ENCODE measurements at regions not wholly inside any gene's neighbourhood (a gene's known extent, or its start where the extent isn't known, plus 50 kb on each side); places are given as distances from the start of the nearest gene placed in this dataset.

DNA sequence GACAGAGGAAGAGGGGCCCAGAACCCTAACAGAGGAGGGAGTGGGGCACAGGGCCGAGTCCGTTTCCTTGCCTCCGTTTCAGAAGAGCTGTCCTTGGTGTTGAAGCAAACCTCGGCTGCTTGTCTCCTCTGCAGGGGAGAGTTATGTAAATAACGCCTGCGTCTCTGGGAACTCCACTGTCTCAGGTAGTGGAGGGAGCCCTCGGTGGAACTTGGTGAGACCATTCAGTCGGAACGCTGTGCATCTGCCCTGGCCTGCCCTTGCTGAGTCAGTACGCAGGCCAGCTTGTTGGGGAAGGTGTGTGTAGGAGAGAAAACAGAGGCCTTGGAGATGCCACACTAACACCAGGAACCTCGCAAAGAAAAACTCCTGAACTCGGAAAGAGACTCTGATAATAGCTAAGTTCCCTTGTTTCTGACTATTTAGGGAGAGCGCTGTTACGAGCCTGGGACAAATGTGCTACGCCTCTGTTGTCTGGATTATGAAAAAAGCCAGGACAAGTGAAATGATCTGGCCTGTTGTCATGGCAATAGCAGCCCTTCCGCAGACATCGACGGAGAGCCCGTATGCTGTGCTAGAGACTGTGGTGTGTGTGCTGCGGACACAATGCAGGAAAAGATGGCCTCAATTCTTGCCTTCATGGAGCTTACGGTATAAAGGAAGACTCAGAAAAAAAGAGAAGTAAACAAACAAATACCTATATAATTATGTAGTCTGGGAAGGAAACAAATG, 94.6 kb upstream of the AKT3 start:
- DNase-seq (ENCODE audit: low read depth in 2 of 2), result peak; percentile 14 to 50

DNA sequence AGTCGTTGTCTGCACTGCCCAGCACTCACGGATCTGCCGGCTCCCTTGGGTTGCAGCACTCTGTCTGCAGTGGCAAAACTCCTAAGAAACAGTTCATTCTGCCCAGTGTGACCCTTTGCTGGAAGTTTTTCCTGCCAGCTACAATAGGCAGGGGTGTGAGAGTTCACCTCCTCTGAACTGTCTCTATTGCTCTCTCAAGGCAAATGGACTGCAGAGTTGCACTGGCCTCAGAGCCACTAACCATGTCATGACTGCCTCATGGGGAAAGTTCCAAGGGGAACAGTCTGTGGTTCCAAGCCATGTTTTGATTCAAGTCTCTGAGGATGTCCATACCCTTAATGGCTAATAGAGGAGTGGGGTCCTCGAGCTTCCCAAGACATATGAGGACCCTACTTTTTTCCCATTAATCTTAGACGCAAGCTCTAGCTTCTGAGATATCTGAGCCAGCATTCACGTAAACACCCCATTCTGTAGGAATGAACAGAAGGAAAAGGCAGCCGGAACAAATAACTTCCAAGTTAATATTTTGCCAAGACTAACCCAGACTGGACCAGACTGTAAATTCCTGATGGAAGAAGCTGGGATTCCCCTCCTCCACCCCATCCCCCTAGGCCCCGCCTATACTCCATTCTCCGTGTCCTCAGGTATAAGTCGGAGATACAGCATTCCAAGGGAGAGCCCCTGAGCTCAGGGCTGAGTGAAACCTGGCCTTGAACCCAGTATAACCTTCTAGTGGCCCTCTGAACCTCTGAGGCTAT, 93.8 kb upstream of the AKT3 start:
- DNase-seq (ENCODE audit: low read depth in 2 of 2), result no peak

DNA sequence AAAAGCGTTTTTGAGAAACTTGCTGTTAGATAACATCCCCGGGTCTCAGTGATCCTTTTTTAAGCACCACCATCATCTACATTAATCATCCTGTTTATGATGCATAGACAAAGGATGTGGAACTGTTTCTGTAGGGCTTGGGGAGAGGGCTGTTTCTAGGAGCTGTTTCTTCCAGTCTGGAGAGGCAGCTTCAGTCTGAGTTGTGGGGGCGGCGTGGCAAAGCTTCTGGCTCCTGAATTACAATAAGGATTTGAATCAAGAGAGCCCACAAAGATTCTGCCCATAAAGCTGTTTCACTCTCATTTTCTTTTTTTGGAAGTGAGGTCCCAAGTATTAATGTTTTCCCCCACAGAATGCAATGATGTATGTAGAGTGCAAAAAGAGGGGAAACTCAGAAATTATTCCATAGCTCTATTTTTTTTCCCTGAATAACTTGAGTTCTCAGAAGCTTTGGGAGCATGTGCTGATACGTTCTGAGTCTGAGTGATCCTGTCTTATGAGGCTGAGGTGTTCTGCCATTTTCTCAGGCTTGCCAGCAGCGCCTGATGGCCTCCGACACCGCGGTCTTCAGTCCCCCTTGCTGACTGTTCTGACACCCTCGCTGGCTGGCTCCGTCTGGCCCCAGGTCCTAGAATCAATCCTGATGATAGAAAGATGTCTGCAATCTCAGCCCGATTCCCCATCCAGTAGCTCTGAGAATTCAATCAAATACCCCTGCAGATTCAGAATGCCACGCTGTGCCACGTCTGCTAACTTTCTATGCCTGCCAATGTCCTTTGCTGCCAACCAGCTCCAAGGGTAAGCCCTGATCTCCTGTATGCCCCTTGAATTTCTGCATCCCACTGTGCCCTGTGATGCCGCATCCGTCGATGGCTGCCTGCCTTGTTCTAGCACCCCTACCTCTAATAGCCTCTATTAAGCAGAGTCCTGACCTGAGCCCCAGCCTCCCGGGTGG, 92.4 kb upstream of the AKT3 start:
- no peak for DNase-seq (ENCODE audit: low read depth in 2 of 2)

DNA sequence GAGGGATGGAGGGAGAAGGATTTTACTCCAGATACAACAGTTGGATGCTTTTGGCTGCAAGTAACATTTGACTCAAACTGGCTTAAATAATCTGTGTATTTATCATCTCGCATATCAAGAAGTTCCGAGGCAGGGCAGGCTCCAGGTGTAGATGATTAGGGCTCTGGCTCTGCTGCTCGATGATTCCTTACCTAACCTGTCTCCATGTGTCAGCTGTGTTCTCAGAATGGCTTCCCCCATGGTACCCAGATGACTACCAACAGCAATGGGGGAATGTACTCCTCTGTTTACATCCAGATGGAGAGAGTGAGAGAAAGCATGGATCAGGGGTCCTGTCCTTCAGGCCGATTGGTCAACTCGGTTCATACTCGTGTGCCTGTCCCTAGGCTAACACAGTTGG, 90.4 kb upstream of the AKT3 start:
- no peak for DNase-seq (ENCODE audit: low read depth in 2 of 2)

DNA sequence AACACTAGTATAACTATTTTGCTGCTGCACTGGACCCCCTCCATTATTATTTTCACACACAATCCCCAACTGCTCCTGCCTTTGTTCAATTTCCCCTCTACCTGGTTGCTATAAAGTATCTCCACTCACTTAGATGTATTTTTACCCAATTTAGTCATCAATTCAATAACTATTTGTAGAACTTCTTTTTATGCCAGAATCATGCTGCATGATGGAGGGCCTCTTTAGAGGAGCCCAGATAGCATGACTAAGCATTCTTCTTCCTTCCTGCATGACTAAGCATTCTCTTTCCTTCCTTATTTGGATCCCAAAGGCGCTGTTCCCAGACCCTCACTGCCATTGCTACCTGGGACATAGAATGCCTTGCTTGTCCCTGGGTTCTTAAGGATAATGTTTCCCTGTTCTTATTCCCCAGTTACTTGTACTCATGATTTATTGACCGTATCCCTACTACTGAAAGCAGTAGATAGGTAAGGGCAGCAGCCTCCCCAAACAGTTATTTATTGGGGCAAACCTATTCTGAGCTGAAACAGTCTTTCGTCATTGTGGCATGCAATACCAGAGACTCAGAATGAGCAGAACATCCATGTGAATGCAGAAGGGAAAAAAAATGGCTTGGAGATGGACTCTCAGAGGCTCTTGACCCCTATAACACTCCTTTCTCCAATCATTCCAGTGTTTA, 89.3 kb upstream of the AKT3 start:
- DNase-seq (ENCODE audit: low read depth in 2 of 2), result peak; percentile 40 to 64

DNA sequence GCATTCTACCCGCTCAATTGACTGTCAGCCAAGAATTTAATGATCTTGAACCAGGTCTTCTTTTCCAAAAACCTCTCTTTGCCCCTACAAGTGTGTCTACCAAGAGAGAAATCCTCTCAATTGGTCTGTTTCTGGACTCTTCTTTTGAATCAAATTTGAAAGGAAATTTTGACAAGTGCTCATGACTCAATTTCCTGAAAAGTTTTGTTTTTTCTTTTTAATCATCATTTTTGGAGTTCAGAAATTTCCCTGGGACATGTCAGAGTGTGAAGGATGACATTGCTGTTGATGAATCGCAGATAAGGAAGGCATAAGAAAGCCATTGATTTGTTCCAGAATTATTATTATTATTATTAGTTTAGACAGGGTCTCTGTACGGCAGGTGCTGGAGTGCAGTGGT, 88.2 kb upstream of the AKT3 start:
- peak; percentile 27 to 36 for DNase-seq (ENCODE audit: low read depth in 2 of 2)

DNA sequence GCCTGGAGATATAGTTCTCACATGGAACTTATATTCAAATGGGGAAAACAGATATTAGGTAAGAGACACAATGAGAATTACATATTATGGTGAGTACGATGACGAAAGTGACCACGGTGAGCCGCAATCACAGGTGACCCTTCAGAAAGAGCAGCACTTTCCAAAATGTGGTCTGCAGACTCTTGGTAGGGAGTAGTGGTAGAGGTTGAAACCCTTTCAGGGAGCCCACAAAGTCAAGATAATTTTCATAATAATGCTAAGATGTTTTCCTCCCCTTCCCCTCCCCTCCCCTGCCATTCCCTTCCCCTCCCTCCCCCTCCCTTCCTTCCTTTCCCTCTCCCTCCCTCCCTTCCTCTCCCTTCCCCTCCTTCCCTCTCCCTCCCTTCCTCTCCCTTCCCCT, 83.5 kb upstream of the AKT3 start:
- no peak for DNase-seq (ENCODE audit: low read depth in 2 of 2)

DNA sequence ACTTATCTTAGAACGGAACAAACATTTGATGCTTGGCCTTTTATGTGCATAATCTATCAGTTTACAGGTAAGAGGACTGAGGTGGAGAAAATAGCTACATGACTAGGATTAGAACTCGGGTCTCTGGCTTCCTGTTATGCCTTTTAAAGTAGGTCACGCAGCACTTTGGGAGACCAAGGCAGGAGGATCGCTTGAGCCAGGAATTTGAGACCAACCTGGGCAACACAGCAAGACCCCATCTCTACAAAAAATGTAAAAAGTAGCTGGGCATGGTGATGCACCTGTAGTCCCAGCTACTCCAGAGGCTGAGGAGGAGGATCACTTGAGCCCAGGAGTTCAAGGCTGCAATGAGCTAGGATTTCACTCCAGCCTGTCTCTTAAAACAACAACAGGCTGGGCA, 81.9 kb upstream of the AKT3 start:
- DNase-seq (ENCODE audit: low read depth in 2 of 2), result no peak

DNA sequence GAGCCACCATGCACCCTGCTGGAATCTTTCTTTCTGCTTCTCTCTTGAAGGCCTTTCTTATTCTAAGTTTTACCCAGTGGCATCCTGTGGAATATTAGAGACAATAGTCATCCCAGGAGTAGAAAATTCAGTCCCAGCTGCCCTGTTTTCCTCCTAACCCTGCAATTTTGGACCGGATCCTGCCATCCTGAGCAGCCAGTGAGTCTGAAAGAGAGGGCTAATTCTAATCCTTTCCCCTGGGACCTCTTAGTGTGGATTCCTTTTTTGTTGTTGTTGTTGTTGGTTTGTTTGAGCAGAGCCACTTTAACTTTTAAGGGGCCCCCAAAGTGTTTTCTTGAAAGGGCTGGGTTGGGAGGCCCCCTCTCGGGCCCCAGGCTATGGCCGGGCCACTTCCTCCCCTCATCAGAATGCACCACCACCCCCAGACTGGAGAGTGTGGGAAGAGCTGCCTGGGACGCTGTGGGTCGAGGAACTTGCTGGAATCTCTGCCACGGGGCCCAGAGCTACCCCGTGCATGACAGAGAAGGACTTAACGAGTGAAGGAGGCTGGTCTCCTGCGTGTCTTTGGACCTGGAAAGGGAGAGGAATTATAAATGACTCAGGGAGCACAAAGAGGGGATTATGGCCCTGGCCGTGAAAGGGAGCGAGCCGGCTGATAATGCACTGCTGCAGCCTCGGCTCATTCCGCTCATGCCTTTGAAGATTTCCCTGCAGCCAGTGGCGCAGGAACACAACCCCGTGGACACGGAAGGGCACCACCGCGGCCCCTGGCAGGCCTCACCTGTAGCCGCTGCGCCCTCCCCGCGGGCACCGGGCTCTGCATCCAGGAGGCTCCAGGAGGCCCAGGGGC, 81.0 kb upstream of the AKT3 start:
- no peak for DNase-seq (ENCODE audit: low read depth in 2 of 2)

DNA sequence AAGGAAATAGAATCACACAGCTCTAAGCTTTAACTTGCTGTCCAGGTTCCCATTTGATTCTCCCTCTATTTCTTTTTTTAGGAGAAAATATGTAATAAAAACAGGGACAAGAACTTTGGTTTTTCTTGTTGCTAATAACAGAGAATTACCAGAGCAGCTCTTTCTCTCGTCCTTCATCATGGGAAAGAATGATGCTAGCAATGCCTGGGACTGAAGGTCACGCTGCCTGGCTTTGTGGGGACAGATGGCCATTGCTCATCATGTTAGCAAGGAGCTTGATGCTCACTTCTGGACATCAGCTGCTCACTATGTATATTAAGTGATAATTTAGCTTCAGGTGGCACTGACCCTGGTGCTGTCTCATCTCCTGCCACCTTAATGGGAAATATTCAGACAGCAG, 77.3 kb upstream of the AKT3 start:
- peak in 1 of 2 donors; percentile 11 for DNase-seq (ENCODE audit: low read depth in 2 of 2)

DNA sequence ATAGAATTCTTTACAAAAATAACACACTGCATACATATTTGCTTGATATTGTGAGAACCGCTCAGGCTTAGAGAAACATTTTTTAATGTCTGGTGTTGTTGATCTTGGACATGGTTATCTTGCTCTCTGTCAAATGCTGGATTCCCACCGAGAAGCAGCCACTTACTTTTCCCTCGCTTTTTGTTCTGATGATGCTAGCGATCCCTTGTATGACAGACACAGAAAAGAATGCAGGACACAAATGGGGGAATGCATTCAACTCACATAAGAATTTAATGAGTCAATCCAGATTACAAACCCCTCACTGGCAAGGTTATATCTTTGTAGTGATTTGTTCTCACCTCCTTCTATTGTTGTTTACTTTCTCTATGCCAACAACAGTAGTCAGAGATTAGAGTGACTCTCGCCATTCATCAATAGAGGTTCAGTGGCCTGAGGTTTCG, 76.8 kb upstream of the AKT3 start:
- peak; percentile 91 to 92 for DNase-seq (ENCODE audit: low read depth in 2 of 2)

DNA sequence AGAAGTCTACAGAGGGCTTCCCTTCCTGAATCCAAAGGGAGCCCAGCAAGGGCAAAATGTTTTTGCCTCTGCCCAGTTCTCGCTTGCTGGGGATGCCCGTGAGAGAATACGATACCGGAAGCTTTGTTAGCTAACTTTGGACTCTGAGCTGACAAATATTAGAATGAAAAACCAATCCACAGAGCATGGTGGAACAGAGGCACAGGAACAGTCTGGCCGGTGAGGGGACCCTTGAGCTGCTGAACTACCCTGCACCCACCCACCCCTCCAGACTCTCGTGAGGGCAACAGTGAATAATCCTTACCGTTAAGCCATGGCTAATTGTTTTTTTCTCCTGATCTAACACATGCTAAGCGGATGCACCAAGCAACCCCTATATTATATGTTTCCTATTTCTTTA, 76.3 kb upstream of the AKT3 start:
- peak; percentile 36 to 50 for DNase-seq (ENCODE audit: low read depth in 2 of 2)

DNA sequence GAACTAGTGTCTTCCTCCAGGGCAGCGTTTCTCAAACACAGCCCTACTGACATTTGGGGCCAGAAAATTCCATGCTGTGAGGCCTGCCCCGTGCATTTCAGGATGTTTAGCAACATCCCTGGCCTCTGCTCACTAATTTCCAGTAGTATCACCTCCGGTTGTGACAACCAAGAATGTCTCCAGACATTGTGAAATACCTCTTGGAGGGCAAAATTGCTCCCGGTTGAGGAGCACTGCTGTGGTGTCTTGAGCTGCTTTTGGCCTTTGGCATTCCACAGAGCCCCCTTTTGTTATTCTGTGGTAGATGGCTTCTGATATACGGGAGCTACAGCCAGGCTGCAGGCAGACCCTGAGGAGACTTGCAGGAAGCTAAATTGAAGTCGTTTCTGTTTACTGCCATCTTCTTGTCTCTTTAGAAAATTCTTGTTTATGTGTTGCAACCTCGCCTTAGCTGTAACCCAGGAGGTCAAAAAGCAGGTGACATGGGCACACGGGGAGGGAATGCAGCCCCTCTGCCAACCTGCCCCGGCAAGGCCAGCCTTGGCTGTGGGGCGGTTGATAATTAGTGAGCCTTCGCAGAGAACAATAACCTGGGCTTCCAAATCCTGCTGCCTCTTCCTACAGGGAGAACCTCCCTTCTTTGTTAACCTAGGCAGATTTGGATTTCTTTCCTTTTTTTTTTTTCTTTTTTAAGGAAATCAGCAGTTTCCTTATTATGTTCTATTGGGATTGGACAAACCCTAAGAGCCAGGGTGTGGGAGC, 74.7 kb upstream of the AKT3 start:
- peak; percentile 22 to 26 for DNase-seq (ENCODE audit: low read depth in 2 of 2)

DNA sequence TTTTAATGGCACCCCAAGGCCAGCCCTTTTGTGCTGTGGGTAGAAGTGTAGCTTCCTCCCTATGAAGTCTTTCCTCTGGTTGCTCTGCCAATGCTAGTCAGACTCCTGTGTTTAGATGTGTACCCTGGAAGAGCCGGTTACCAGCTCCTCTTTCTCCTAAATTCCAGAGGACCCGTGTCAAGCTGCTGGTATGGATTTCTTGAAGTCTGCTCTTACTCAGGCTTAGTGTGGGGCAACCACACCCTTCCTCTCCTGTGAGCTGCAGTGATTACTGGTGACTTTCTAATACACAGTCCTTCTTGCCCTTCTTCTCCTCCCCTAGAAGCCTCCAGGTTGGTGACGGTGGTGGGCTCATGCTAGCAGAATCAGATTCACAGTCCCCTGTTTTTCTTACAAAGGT, 74.1 kb upstream of the AKT3 start:
- peak in 1 of 2 donors; percentile 22 for DNase-seq (ENCODE audit: low read depth in 2 of 2)

DNA sequence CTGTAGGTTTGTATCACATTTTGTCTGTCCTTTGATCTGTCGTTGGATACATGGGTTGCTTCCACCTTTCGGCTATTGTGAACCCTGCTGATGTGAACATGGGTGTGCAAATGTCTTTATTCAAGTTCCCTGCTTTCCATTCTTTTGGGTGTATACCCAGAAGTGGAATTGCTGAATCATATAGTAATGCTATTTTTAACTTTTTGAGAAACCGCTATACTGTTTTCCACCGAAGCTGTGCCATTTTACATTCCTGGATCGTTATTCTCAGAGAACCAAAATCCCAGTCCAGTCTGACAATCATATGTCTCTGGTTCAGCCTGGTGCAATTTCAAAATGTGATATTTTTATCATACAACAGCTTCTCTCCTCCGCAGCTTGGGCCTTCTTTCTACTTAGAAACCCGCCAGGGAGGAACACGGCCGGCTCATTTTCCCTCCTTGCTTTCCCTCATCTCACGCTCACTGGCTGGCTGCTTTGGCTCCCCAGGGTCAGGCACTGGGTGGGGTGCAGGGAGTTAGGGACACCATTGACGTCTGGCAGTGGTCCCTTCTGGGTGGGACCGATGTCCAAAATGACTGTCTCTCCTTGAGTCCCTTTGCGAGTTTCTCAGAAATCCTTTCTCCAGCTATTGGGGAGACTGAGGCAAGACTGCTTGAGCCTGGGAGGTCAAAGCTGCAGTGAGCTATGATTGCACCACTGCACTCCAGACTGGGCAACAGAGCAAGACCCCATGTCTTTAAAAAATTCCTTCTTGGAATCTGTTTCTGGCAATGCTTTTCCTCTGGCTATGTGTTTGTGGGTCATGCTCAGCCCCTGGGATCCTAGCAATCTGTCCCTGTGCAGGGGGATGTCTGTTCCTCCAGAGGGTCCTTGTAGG, 73.5 kb upstream of the AKT3 start:
- DNase-seq (ENCODE audit: low read depth in 2 of 2), result no peak

DNA sequence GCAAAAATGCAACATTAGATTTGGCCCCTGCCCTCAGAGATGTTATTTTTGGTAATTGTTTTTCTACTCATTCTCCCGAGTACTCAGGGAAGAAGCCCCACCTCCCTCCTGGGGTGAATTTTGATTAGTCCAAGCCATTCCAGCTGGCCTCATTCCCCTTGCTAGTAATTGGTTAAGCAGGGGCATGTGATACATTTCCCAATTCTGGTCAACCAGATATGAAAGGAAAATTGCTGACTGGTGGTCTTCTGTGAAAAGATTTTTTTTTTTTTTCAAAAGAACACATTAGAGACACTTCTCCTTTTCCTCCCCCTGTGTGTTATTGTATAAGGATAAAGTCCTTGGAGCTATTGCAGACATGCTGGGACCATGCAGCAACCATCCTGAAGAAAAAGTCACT, 71.1 kb upstream of the AKT3 start:
- DNase-seq (ENCODE audit: low read depth in 2 of 2), result no peak

DNA sequence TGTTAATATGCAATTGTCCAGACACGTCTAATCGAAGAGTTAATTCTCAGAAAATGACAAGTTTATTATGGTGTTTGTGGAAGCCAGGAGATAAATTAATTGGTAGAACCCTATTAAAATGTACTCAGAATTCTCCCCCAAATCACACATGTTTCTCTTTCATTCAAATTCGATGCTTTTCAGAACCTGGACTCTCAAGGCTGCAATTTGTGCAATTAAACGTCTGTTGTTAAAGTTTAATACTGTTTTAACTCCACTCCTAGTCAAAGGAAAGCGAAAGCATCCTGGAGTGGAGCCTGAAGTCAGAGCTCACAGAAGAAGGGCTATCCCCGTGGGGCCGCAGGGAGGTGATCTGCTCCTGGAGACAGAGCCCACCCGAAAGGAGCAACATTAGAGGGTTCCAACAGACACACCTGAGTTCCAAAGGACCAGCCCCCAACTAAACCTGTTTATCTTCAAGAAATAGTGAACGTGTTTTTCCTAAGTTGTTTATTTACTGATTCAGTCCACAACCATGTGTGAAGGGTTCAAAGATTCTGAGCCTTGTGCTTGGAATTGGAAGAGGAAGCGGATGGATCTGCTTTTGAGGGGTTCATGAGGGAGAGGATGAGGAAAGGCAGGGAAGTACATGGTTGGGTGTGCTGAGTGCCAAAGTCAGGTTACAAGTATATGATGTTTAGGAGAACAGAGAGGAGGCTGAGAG, 68.0 kb upstream of the AKT3 start:
- DNase-seq (ENCODE audit: low read depth in 2 of 2), result peak; percentile 19 to 61
